Kidney (tissue), 13 donors: ENCODE measurements at regions not wholly inside any gene's neighbourhood (a gene's known extent, or its start where the extent isn't known, plus 50 kb on each side); places are given as distances from the start of the nearest gene placed in this dataset.

ENCODE experiments used
- DNase-seq, 5 donors: peaks; one replicate each; pipeline ENCODE4 v3.0.0-alpha.2; 2013 to 2020
- FAIRE-seq: peaks from 2 replicates; lab custom pipeline; 2012; peaks lifted over from hg19 to GRCh38; lab: Jason Lieb, UNC
- H3K27ac ChIP-seq, 2 donors: one replicate each; pipeline ENCODE4 v1.7.0; 2013; ENCODE audit warnings: low read depth in 2 of 2, low read length in 2 of 2, inconsistent platforms in 1 of 2
- H3K27me3 ChIP-seq: one replicate; pipeline ENCODE4 v1.7.1; 2013; ENCODE audit warnings: low read length, inconsistent platforms; ENCODE audit not compliant: control insufficient read depth, insufficient read depth
- H3K36me3 ChIP-seq, 3 donors: one replicate each; pipeline versions ENCODE4 v1.7.0 to v1.7.1; 2013; ENCODE audit warnings: low read length in 3 of 3, control low read depth in 1 of 3, inconsistent platforms in 1 of 3; ENCODE audit not compliant: insufficient read depth in 3 of 3, control insufficient read depth in 2 of 3
- H3K4me1 ChIP-seq, 3 donors: one replicate each; pipeline versions ENCODE4 v1.7.0 to v1.7.1; 2013; ENCODE audit warnings: low read length in 3 of 3, inconsistent platforms in 1 of 3, low read depth in 1 of 3; ENCODE audit not compliant: control insufficient read depth in 2 of 3, insufficient read depth in 2 of 3
- H3K4me3 ChIP-seq, 3 donors: one replicate each; pipeline versions ENCODE4 v1.7.0 to v1.8.1; 2013; ENCODE audit warnings: low read length in 3 of 3, control low read depth in 1 of 3, inconsistent platforms in 1 of 3
- H3K9ac ChIP-seq, 3 donors: one replicate each; pipeline versions ENCODE4 v1.7.0 to v1.7.1; 2013; ENCODE audit warnings: low read length in 3 of 3, control low read depth in 1 of 3, inconsistent platforms in 1 of 3
- H3K9me3 ChIP-seq, 3 donors: one replicate each; pipeline versions ENCODE4 v1.7.0 to v1.7.1; 2013; ENCODE audit warnings: low read length in 3 of 3, control low read depth in 1 of 3, inconsistent platforms in 1 of 3; ENCODE audit not compliant: control insufficient read depth in 2 of 3, insufficient read depth in 1 of 3
- CTCF ChIP-seq: IDR thresholded peaks from 3 replicates; pipeline ENCODE4 v1.5.1; 2012; ENCODE audit warnings: mild to moderate bottlenecking, moderate library complexity, borderline replicate concordance; ENCODE audit not compliant: insufficient read depth; ENCODE audit errors: extremely low read depth
- intact Hi-C: fragments of 100-400 bp; cut with DNase I; formaldehyde crosslinking; loops from one replicate; pipeline ENCODE4 v1.11.1; 2022
- donor health status: control.
- donor health status: control.
- donor health status: control.
- donor health status: control.
- donor health status: control.
- donor health status: DM: yes; HTN: yes; CAD: no.
- donor health status: Normal renal cell carcinoma (clear cell type).

- no peak for TF ChIP-seq CTCF
Measured at GRCh38 chr14:89598548-89599186, 181.6 kb upstream of the FOXN3 start.

GRCh38 chr14:89592961-89593360 lies 175.9 kb upstream of the FOXN3 start:
- no peak for TF ChIP-seq CTCF
- intact Hi-C loops: no loop called here
- Histone ChIP-seq H3K9me3 (peaks cover 0 to 9% (median 0%) of the 10 kb centered on the region in 3 donors), H3K27me3 (no peaks in the 10 kb centered on the region), H3K4me3 (no peak overlapping the region), H3K36me3 (no peaks in the 10 kb centered on the region), H3K9ac (no peak overlapping the region), H3K27ac (no peak overlapping the region), H3K4me1 (peaks cover 0 to 3% (median 0%) of the 10 kb centered on the region in 3 donors)
- no peak for DNase-seq
- FAIRE-seq: no peak

More at GRCh38 chr14:89598548-89599186, 181.6 kb upstream of the FOXN3 start:
- H3K4me1 ChIP-seq: no peaks in the 10 kb centered on the region
- no peaks in the 10 kb centered on the region for H3K36me3 ChIP-seq
- H3K27ac ChIP-seq: no peak overlapping the region
- no peak for FAIRE-seq
- peak in 1 of 5 donors; percentile 24 for DNase-seq
- intact Hi-C loops: no loop called here
- H3K4me3 ChIP-seq: no peak overlapping the region
- H3K9ac ChIP-seq: no peak overlapping the region
- H3K9me3 ChIP-seq: peaks cover 0 to 14% (median 6%) of the 10 kb centered on the region in 3 donors
- H3K27me3 ChIP-seq: no peaks in the 10 kb centered on the region

- intact Hi-C loops: no loop called here
- TF ChIP-seq CTCF: no peak
- H3K9me3 ChIP-seq: peaks cover 0 to 4% (median 0%) of the 10 kb centered on the region in 3 donors
- H3K4me1 ChIP-seq: peaks cover 0 to 3% (median 0%) of the 10 kb centered on the region in 3 donors
- peak overlapping the region in 1 of 2 donors; percentile 23 for H3K27ac ChIP-seq
- H3K27me3 ChIP-seq: no peaks in the 10 kb centered on the region
- no peak overlapping the region for H3K9ac ChIP-seq
- DNase-seq: no peak
- FAIRE-seq: no peak
- H3K4me3 ChIP-seq: no peak overlapping the region
- H3K36me3 ChIP-seq: no peaks in the 10 kb centered on the region
Measured at GRCh38 chr14:89589400-89590118, 172.5 kb upstream of the FOXN3 start.
